ENCODE measurements at regions not wholly inside any gene's neighbourhood (a gene's known extent, or its start where the extent isn't known, plus 50 kb on each side); places are given as distances from the start of the nearest gene placed in this dataset.
A peak's percentile ranks its signal among the peaks of the same experiment; 100 is the strongest.

- H3K4me3 Mint-ChIP-seq (ENCODE audit: unreplicated experiment): no peak overlapping the region
- peaks cover 5% of the 10 kb centered on the region for H3K4me1 Mint-ChIP-seq (ENCODE audit: unreplicated experiment)
- TF ChIP-seq, protein P1, sequence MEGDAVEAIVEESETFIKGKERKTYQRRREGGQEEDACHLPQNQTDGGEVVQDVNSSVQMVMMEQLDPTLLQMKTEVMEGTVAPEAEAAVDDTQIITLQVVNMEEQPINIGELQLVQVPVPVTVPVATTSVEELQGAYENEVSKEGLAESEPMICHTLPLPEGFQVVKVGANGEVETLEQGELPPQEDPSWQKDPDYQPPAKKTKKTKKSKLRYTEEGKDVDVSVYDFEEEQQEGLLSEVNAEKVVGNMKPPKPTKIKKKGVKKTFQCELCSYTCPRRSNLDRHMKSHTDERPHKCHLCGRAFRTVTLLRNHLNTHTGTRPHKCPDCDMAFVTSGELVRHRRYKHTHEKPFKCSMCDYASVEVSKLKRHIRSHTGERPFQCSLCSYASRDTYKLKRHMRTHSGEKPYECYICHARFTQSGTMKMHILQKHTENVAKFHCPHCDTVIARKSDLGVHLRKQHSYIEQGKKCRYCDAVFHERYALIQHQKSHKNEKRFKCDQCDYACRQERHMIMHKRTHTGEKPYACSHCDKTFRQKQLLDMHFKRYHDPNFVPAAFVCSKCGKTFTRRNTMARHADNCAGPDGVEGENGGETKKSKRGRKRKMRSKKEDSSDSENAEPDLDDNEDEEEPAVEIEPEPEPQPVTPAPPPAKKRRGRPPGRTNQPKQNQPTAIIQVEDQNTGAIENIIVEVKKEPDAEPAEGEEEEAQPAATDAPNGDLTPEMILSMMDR (IDR thresholded peaks at IDR 0.05; ENCODE audit: unreplicated experiment): peak; percentile 53
- no peaks in the 10 kb centered on the region for H3K9me3 Mint-ChIP-seq (ENCODE audit: unreplicated experiment)
- no peak overlapping the region for H3K27ac Mint-ChIP-seq (ENCODE audit: unreplicated experiment)
- no peaks in the 10 kb centered on the region for H3K36me3 Mint-ChIP-seq (ENCODE audit: low read depth, unreplicated experiment)
- H3K27me3 Mint-ChIP-seq (ENCODE audit: unreplicated experiment): peaks cover 1% of the 10 kb centered on the region
- DNase-seq (ENCODE audit: low spot score): peak; percentile 44
These were observed 338.2 kb upstream of the PRKCQ start for GRCh38 chr10:6918305-6918704.

- H3K9me3 Mint-ChIP-seq (ENCODE audit: unreplicated experiment): no peaks in the 10 kb centered on the region
- peaks cover 5% of the 10 kb centered on the region for H3K4me1 Mint-ChIP-seq (ENCODE audit: unreplicated experiment)
- no peak overlapping the region for H3K27ac Mint-ChIP-seq (ENCODE audit: unreplicated experiment)
- H3K36me3 Mint-ChIP-seq (ENCODE audit: low read depth, unreplicated experiment): no peaks in the 10 kb centered on the region
- H3K27me3 Mint-ChIP-seq (ENCODE audit: unreplicated experiment): no peaks in the 10 kb centered on the region
- no peak for DNase-seq (ENCODE audit: low spot score)
- H3K4me3 Mint-ChIP-seq (ENCODE audit: unreplicated experiment): no peak overlapping the region
- TF ChIP-seq, protein P1 (IDR thresholded peaks at IDR 0.05; ENCODE audit: unreplicated experiment): no peak
These were observed 337.0 kb upstream of the PRKCQ start for GRCh38 chr10:6917125-6917524.

GRCh38 chr10:6916601-6917000 is 336.5 kb upstream of the PRKCQ start:
- TF ChIP-seq, protein P1 (IDR thresholded peaks at IDR 0.05; ENCODE audit: unreplicated experiment): no peak
- no peaks in the 10 kb centered on the region for H3K9me3 Mint-ChIP-seq (ENCODE audit: unreplicated experiment)
- DNase-seq (ENCODE audit: low spot score): no peak
- H3K36me3 Mint-ChIP-seq (ENCODE audit: low read depth, unreplicated experiment): no peaks in the 10 kb centered on the region
- H3K4me3 Mint-ChIP-seq (ENCODE audit: unreplicated experiment): no peak overlapping the region
- no peak overlapping the region for H3K27ac Mint-ChIP-seq (ENCODE audit: unreplicated experiment)
- peaks cover under 1% of the 10 kb centered on the region for H3K27me3 Mint-ChIP-seq (ENCODE audit: unreplicated experiment)
- peaks cover 5% of the 10 kb centered on the region for H3K4me1 Mint-ChIP-seq (ENCODE audit: unreplicated experiment)

DNA sequence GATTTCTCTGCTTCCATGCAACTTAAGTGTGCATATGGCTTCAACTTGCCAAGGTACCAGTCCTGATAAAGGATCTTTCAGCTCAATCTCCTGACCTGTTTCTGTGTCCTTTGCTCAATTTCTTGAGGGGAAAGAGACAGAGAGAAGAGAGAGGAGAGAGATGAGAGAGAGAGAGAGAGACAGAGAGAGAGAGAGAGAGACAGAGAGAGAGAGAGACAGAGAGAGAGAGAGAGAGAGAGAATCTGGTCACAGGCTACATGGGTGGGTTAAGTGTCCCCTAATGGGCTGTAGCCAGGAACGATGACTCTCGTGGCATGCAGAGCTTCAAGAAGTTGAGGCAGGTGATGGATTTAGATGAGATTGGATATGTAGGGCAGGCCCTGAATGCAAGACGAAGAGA is 335.2 kb upstream of the PRKCQ start:
- H3K4me3 Mint-ChIP-seq (ENCODE audit: unreplicated experiment): no peak overlapping the region
- no peaks in the 10 kb centered on the region for H3K9me3 Mint-ChIP-seq (ENCODE audit: unreplicated experiment)

DNA sequence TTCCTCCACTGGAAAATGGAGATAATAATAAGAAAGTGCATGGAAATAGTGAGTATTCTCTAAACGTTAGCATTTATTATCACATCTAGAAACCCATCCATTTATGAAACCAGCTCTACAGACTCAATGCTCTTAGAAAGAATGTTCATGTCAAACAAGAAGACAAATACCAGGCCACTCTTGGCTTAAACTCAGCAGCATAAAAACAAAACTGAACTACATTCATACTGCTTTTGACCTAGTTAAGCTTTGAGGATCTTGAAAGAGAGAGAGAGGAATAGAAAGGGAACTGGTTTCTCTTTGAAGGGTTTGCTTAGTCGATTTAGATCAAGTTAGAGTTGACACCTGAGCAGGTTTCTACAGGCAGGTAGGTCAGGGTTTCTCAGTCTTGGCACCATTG is 332.9 kb upstream of the PRKCQ start:
- no peak for DNase-seq (ENCODE audit: low spot score)
- Mint-ChIP-seq H3K4me3 (ENCODE audit: unreplicated experiment) (no peak overlapping the region), H3K27me3 (ENCODE audit: unreplicated experiment) (peaks cover 2% of the 10 kb centered on the region), H3K4me1 (ENCODE audit: unreplicated experiment) (peaks cover 3% of the 10 kb centered on the region), H3K9me3 (ENCODE audit: unreplicated experiment) (no peaks in the 10 kb centered on the region), H3K27ac (ENCODE audit: unreplicated experiment) (no peak overlapping the region), H3K36me3 (ENCODE audit: low read depth, unreplicated experiment) (no peaks in the 10 kb centered on the region)
- TF ChIP-seq, protein P1 (IDR thresholded peaks at IDR 0.05; ENCODE audit: unreplicated experiment): no peak

More for the DNA sequence above, 335.2 kb upstream of the PRKCQ start:
- TF ChIP-seq, protein P1 (IDR thresholded peaks at IDR 0.05; ENCODE audit: unreplicated experiment): no peak
- Mint-ChIP-seq H3K4me1 (ENCODE audit: unreplicated experiment) (peaks cover under 1% of the 10 kb centered on the region), H3K27ac (ENCODE audit: unreplicated experiment) (no peak overlapping the region), H3K27me3 (ENCODE audit: unreplicated experiment) (peaks cover 2% of the 10 kb centered on the region), H3K36me3 (ENCODE audit: low read depth, unreplicated experiment) (no peaks in the 10 kb centered on the region)
- no peak for DNase-seq (ENCODE audit: low spot score)
